H1 (cell line): ENCODE measurements at regions not wholly inside any gene's neighbourhood (a gene's known extent, or its start where the extent isn't known, plus 50 kb on each side); places are given as distances from the start of the nearest gene placed in this dataset.

Experiments
- CTCF ChIA-PET: fragments of 300-600 bp; sonication (Branson Sonifier 250); formaldehyde crosslinking; loops from one replicate; lab custom pipeline; 2021; ENCODE audit not compliant: partially characterized antibody; lab: Charles Lee
- POLR2A ChIA-PET: fragments of 300-600 bp; sonication (Branson Sonifier 250); formaldehyde crosslinking; loops from one replicate; lab custom pipeline; 2021; ENCODE audit warnings: inconsistent platforms; ENCODE audit not compliant: partially characterized antibody; lab: Charles Lee
- DNase-seq, 2 experiments: peaks; one replicate each; pipeline versions ENCODE4 v3.0.0 to v3.0.0-alpha.2; 2010 to 2022; ENCODE audit warnings: low spot score in 2 of 2, low read depth in 1 of 2, mixed read lengths in 1 of 2
- FAIRE-seq: peaks from 2 replicates; lab custom pipeline; 2011; peaks lifted over from hg19 to GRCh38; lab: Jason Lieb, UNC
- H2AFZ ChIP-seq: 2 replicates; pipeline ENCODE4 v1.8.1; 2012; ENCODE audit warnings: low read length, inconsistent platforms
- H2AK5ac ChIP-seq: 2 replicates; pipeline ENCODE4 v1.6.1; 2013; ENCODE audit warnings: low read depth, low read length
- H2BK120ac ChIP-seq: replicated peaks from 2 replicates; pipeline ENCODE3; 2013; ENCODE audit warnings: low read depth, low read length, inconsistent platforms
- H2BK12ac ChIP-seq: 2 replicates; pipeline ENCODE4 v1.6.1; 2013; ENCODE audit warnings: low read depth, low read length
- H2BK15ac ChIP-seq: 2 replicates; pipeline ENCODE4 v1.6.1; 2013; ENCODE audit warnings: low read length
- H2BK20ac ChIP-seq: 2 replicates; pipeline ENCODE4 v1.6.1; 2013; ENCODE audit warnings: low read length
- H2BK5ac ChIP-seq: 2 replicates; pipeline ENCODE4 v1.6.1; 2013; ENCODE audit warnings: low read depth, low read length
- H3K14ac ChIP-seq: 2 replicates; pipeline ENCODE4 v1.6.1; 2013; ENCODE audit warnings: inconsistent platforms; ENCODE audit not compliant: insufficient read length
- H3K18ac ChIP-seq: 2 replicates; pipeline ENCODE4 v1.6.1; 2013; ENCODE audit warnings: low read length; ENCODE audit errors: extremely low read depth
- H3K23ac ChIP-seq: 2 replicates; pipeline ENCODE4 v1.6.1; 2013; ENCODE audit warnings: inconsistent platforms; ENCODE audit not compliant: insufficient read length
- H3K23me2 ChIP-seq: 2 replicates; pipeline ENCODE4 v1.6.1; 2013; ENCODE audit warnings: low read depth, low read length
- H3K27ac ChIP-seq: 2 replicates; pipeline ENCODE4 v1.6.1; 2011; ENCODE audit warnings: low read depth, low read length, inconsistent platforms
- H3K27me3 ChIP-seq, 4 experiments: replicated peaks in 1 of 4; 1 replicate in 1 of 4; 2 replicates in 3 of 4; pipeline versions ENCODE4 v1.6.1 to v1.8.1; 2011 to 2013; ENCODE audit warnings: low read length in 3 of 4, mild to moderate bottlenecking in 3 of 4, inconsistent platforms in 2 of 4, mixed read lengths in 2 of 4, moderate library complexity in 1 of 4; ENCODE audit not compliant: control insufficient read depth in 3 of 4, insufficient read depth in 3 of 4; ENCODE audit errors: extremely low read depth in 1 of 4
- H3K36me3 ChIP-seq, 4 experiments: 2 replicates each; pipeline versions ENCODE4 v1.6.1 to v1.8.1; 2011 to 2013; ENCODE audit warnings: mild to moderate bottlenecking in 4 of 4, low read length in 3 of 4, moderate library complexity in 2 of 4, control low read depth in 1 of 4, inconsistent platforms in 1 of 4; ENCODE audit not compliant: insufficient read depth in 4 of 4, control insufficient read depth in 2 of 4
- H3K4ac ChIP-seq: replicated peaks from 2 replicates; pipeline ENCODE3; 2013; ENCODE audit warnings: low read length, low read depth, mixed read lengths, inconsistent platforms; ENCODE audit not compliant: insufficient read length
- H3K4me1 ChIP-seq, 4 experiments: replicated peaks in 1 of 4; 1 replicate in 1 of 4; 2 replicates in 3 of 4; pipeline versions ENCODE4 v1.6.1 to v1.8.1; 2011 to 2013; ENCODE audit warnings: low read length in 3 of 4, inconsistent platforms in 2 of 4, mixed read lengths in 1 of 4; ENCODE audit not compliant: insufficient read depth in 4 of 4, control insufficient read depth in 3 of 4
- H3K4me2 ChIP-seq, 2 experiments: 2 replicates each; pipeline versions ENCODE4 v1.6.1 to v1.8.1; 2011 to 2013; ENCODE audit warnings: low read depth in 2 of 2, low read length in 2 of 2, control low read depth in 1 of 2, inconsistent platforms in 1 of 2, mild to moderate bottlenecking in 1 of 2; ENCODE audit not compliant: insufficient read depth in 1 of 2
- H3K4me3 ChIP-seq, 4 experiments: fragments of 200-600, 300-600 bp in 1 of 4; sonication (generic), shearing (Covaris generic), sonication (Bioruptor Twin) in 1 of 4; 2 replicates each; pipeline versions ENCODE4 v1.5.1 to v1.8.1; 2011 to 2016; ENCODE audit warnings: low read length in 4 of 4, low read depth in 3 of 4, control low read depth in 2 of 4, inconsistent platforms in 2 of 4, mild to moderate bottlenecking in 2 of 4, mixed read lengths in 1 of 4, moderate library complexity in 1 of 4; ENCODE audit not compliant: insufficient read depth in 2 of 4; ENCODE audit errors: extremely low read depth in 1 of 4
- H3K56ac ChIP-seq: replicated peaks from 2 replicates; pipeline ENCODE3; 2013; ENCODE audit warnings: low read depth, mild to moderate bottlenecking, mixed read lengths, low read length, inconsistent platforms; ENCODE audit not compliant: insufficient read length
- H3K79me1 ChIP-seq: 2 replicates; pipeline ENCODE4 v1.6.1; 2013; ENCODE audit warnings: low read depth, low read length, control low read depth
- H3K79me2 ChIP-seq, 2 experiments: 2 replicates each; pipeline versions ENCODE4 v1.6.1 to v1.8.1; 2012 to 2013; ENCODE audit warnings: low read length in 2 of 2, mild to moderate bottlenecking in 2 of 2, inconsistent platforms in 1 of 2; ENCODE audit not compliant: insufficient read depth in 2 of 2, control insufficient read depth in 1 of 2
- H3K9ac ChIP-seq, 4 experiments: replicated peaks in 1 of 4; 1 replicate in 1 of 4; 2 replicates in 3 of 4; pipeline versions ENCODE4 v1.6.1 to v1.8.1; 2011 to 2013; ENCODE audit warnings: low read depth in 3 of 4, low read length in 3 of 4, control low read depth in 2 of 4, mild to moderate bottlenecking in 2 of 4, moderate library complexity in 2 of 4, inconsistent platforms in 1 of 4; ENCODE audit errors: extremely low read depth in 1 of 4
- H3K9me3 ChIP-seq, 2 experiments: 2 replicates each; pipeline versions ENCODE4 v1.6.1 to v1.8.1; 2012 to 2013; ENCODE audit warnings: mild to moderate bottlenecking in 2 of 2, moderate library complexity in 2 of 2, control low read depth in 1 of 2, inconsistent platforms in 1 of 2, low read depth in 1 of 2, low read length in 1 of 2, mixed read lengths in 1 of 2; ENCODE audit not compliant: insufficient read depth in 2 of 2
- H4K20me1 ChIP-seq, 2 experiments: replicated peaks in 1 of 2; 2 replicates each; pipeline versions ENCODE3 to v1.8.1; 2011 to 2013; ENCODE audit warnings: inconsistent platforms in 2 of 2, low read length in 2 of 2, mild to moderate bottlenecking in 1 of 2; ENCODE audit not compliant: insufficient read depth in 2 of 2, control insufficient read depth in 1 of 2
- H4K5ac ChIP-seq: 2 replicates; pipeline ENCODE4 v1.6.1; 2013; ENCODE audit warnings: low read length, low read depth, mixed read lengths, inconsistent platforms; ENCODE audit not compliant: insufficient read length
- H4K8ac ChIP-seq: 2 replicates; pipeline ENCODE4 v1.8.0; 2013; ENCODE audit warnings: mild to moderate bottlenecking, moderate library complexity, low read length, inconsistent platforms; ENCODE audit not compliant: insufficient read depth; ENCODE audit errors: extremely low read depth
- H4K91ac ChIP-seq: replicated peaks from 2 replicates; pipeline ENCODE3; 2013; ENCODE audit warnings: low read length, mixed read lengths, inconsistent platforms; ENCODE audit not compliant: insufficient read length
- SIRT6 ChIP-seq: IDR thresholded peaks from one replicate; pipeline ENCODE4 v1.7.1; 2012; ENCODE audit warnings: low read length, inconsistent platforms
- USF2 ChIP-seq: IDR thresholded peaks from 2 replicates; pipeline ENCODE4 v1.6.1; 2011; ENCODE audit warnings: low read length, improper control_type of control experiment
- WGBS, 2 experiments: shearing (Covaris generic) in 1 of 2; methylation state at CpG; one replicate each; pipeline versions ENCODE4 v1.1.6 to v1.1.7; 2013 to 2015; ENCODE audit warnings: low lambda C conversion rate in 2 of 2, mixed read lengths in 2 of 2, inconsistent platforms in 1 of 2, low coverage in 1 of 2, missing lambda C conversion rate in 1 of 2; ENCODE audit not compliant: insufficient replicate concordance in 2 of 2, insufficient coverage in 1 of 2, insufficient read length in 1 of 2; ENCODE audit errors: extremely low coverage in 1 of 2, missing lambda C conversion rate in 1 of 2; 5-methylcytosine and 5-hydroxymethylcytosine counted together

- H3K36me3 ChIP-seq, result no peaks in the 10 kb centered on the region
- no peak overlapping the region for H3K9ac ChIP-seq
- no peaks in the 10 kb centered on the region for H3K79me2 ChIP-seq
- H3K23ac ChIP-seq, result no peak overlapping the region
- FAIRE-seq (no peak), DNase-seq (no peak)
- no peak overlapping the region for H2BK5ac ChIP-seq
- TF ChIP-seq USF2 (peak; percentile 9; the same call in 1 of the 2 replicates), SIRT6 (no peak)
- 93% methylated on average over 2 of the region's 2 CpGs; no CpG with 5 or more reads in 1 of the 2 experiments for WGBS, 2 experiments
- no peaks in the 10 kb centered on the region for H3K23me2 ChIP-seq
- no peak overlapping the region for H3K14ac ChIP-seq
- H2BK12ac ChIP-seq, result no peak overlapping the region
- H2BK20ac ChIP-seq, result no peak overlapping the region
- H2BK15ac ChIP-seq, result no peak overlapping the region
- H3K4me3 ChIP-seq, result no peak overlapping the region
- H2BK120ac ChIP-seq, result no peak overlapping the region
- POLR2A ChIA-PET, result no interaction called here
- CTCF ChIA-PET, result interaction anchor here (0.6 to 3.8 kb wide), 15 partner anchors 8 to 140 kb away, joined by 3 to 23 read pairs (median 5); no protein-coding TSS in a partner anchor
- H3K79me1 ChIP-seq, result no peaks in the 10 kb centered on the region
- H2AFZ ChIP-seq, result no peak overlapping the region
- H4K8ac ChIP-seq, result no peak overlapping the region
- no peak overlapping the region for H2AK5ac ChIP-seq
- no peak overlapping the region for H3K4ac ChIP-seq
- H4K20me1 ChIP-seq, result no peaks in the 10 kb centered on the region
- no peak overlapping the region for H4K5ac ChIP-seq
- peaks cover 0 to 7% (median 4%) of the 10 kb centered on the region in 4 experiments; a peak in 3 of 7 replicates for H3K4me1 ChIP-seq
- H3K56ac ChIP-seq, result no peak overlapping the region
- no peaks in the 10 kb centered on the region; a peak in 2 of 7 replicates for H3K27me3 ChIP-seq
- H3K27ac ChIP-seq, result no peak overlapping the region
- no peaks in the 10 kb centered on the region for H3K9me3 ChIP-seq
- no peak overlapping the region for H3K4me2 ChIP-seq
- H4K91ac ChIP-seq, result no peak overlapping the region
- no peak overlapping the region for H3K18ac ChIP-seq
Observed at GRCh38 chr16:87201790-87202189, 115.4 kb downstream of the C16orf95 start.
